ENCODE measurements at regions not wholly inside any gene's neighbourhood (a gene's known extent, or its start where the extent isn't known, plus 50 kb on each side); places are given as distances from the start of the nearest gene placed in this dataset.

- H4K20me1 ChIP-seq (ENCODE audit: insufficient read depth), result no peaks in the 10 kb centered on the region
- no peak overlapping the region for H3K9ac ChIP-seq (ENCODE audit: low read length)
- H3K4me2 ChIP-seq (ENCODE audit: low read length), result no peak overlapping the region
- no peak for TF ChIP-seq SMC3 (conservative IDR thresholded peaks at IDR 0.05; ENCODE audit: poor library complexity)
- no peak for TF ChIP-seq CTCF (IDR thresholded peaks at IDR 0.05; ENCODE audit: poor library complexity, severe bottlenecking)
- TF ChIP-seq REST (IDR thresholded peaks at IDR 0.05; ENCODE audit: borderline replicate concordance), result no peak
- no peak for TF ChIP-seq MXI1 (conservative IDR thresholded peaks at IDR 0.05; ENCODE audit: poor library complexity, severe bottlenecking)
- no peak for TF ChIP-seq EZH2 (IDR thresholded peaks at IDR 0.05; ENCODE audit: borderline replicate concordance, insufficient read depth, low read length, poor library complexity, severe bottlenecking)
- TF ChIP-seq RAD21 (conservative IDR thresholded peaks at IDR 0.05), result no peak
- no peak for TF ChIP-seq TAF1 (IDR thresholded peaks at IDR 0.05; ENCODE audit: low read depth)
- no peak for TF ChIP-seq EP300 (conservative IDR thresholded peaks at IDR 0.05; ENCODE audit: poor library complexity, severe bottlenecking)
- no peak for TF ChIP-seq POLR2AphosphoS5 (IDR thresholded peaks at IDR 0.05)
- H3K27me3 ChIP-seq (ENCODE audit: insufficient read depth, low read depth, low read length), result no peaks in the 10 kb centered on the region
- no peaks in the 10 kb centered on the region for H3K9me2 ChIP-seq (ENCODE audit: insufficient read depth, low read length)
- no peak overlapping the region for H3K27ac ChIP-seq (ENCODE audit: low read length)
- H3K9me3 ChIP-seq (ENCODE audit: low read length), result no peaks in the 10 kb centered on the region
- no peaks in the 10 kb centered on the region for H3F3A ChIP-seq (ENCODE audit: insufficient read depth, low read length, poor library complexity, severe bottlenecking)
- no peak overlapping the region for H3K4me3 ChIP-seq (ENCODE audit: low read length)
- no peak overlapping the region for H2AFZ ChIP-seq (ENCODE audit: low read depth, low read length)
- no peaks in the 10 kb centered on the region for H3K36me3 ChIP-seq (ENCODE audit: insufficient read depth, low read length)
- H3K79me2 ChIP-seq (replicated peaks; ENCODE audit: insufficient read depth, low read length), result no peaks in the 10 kb centered on the region
Measured at GRCh38 chr2:173555833-173556232, 201.2 kb downstream of the CDCA7 start.

GRCh38 chr2:173556816-173557215 is 202.1 kb downstream of the CDCA7 start:
- H3K27ac ChIP-seq (ENCODE audit: low read length), result no peak overlapping the region
- no peaks in the 10 kb centered on the region for H3K9me2 ChIP-seq (ENCODE audit: insufficient read depth, low read length)
- no peak overlapping the region for H3K9ac ChIP-seq (ENCODE audit: low read length)
- no peak overlapping the region for H3K4me2 ChIP-seq (ENCODE audit: low read length)
- H4K20me1 ChIP-seq (ENCODE audit: insufficient read depth), result no peaks in the 10 kb centered on the region
- no peak overlapping the region for H3K4me3 ChIP-seq (ENCODE audit: low read length)
- H3F3A ChIP-seq (ENCODE audit: insufficient read depth, low read length, poor library complexity, severe bottlenecking), result no peaks in the 10 kb centered on the region
- H3K79me2 ChIP-seq (replicated peaks; ENCODE audit: insufficient read depth, low read length), result no peaks in the 10 kb centered on the region
- no peak overlapping the region for H2AFZ ChIP-seq (ENCODE audit: low read depth, low read length)
- TF ChIP-seq CTCF (IDR thresholded peaks at IDR 0.05; ENCODE audit: poor library complexity, severe bottlenecking) (no peak), POLR2AphosphoS5 (IDR thresholded peaks at IDR 0.05) (no peak), EZH2 (IDR thresholded peaks at IDR 0.05; ENCODE audit: borderline replicate concordance, insufficient read depth, low read length, poor library complexity, severe bottlenecking) (no peak), MXI1 (conservative IDR thresholded peaks at IDR 0.05; ENCODE audit: poor library complexity, severe bottlenecking) (no peak), EP300 (conservative IDR thresholded peaks at IDR 0.05; ENCODE audit: poor library complexity, severe bottlenecking) (no peak), REST (IDR thresholded peaks at IDR 0.05; ENCODE audit: borderline replicate concordance) (no peak), SMC3 (conservative IDR thresholded peaks at IDR 0.05; ENCODE audit: poor library complexity) (no peak), RAD21 (conservative IDR thresholded peaks at IDR 0.05) (no peak), TAF1 (IDR thresholded peaks at IDR 0.05; ENCODE audit: low read depth) (no peak)
- no peaks in the 10 kb centered on the region for H3K27me3 ChIP-seq (ENCODE audit: insufficient read depth, low read depth, low read length)
- no peaks in the 10 kb centered on the region for H3K9me3 ChIP-seq (ENCODE audit: low read length)
- no peaks in the 10 kb centered on the region for H3K36me3 ChIP-seq (ENCODE audit: insufficient read depth, low read length)

Data from neural cell (in vitro differentiated cells).